ENCODE measurements at regions not wholly inside any gene's neighbourhood (a gene's known extent, or its start where the extent isn't known, plus 50 kb on each side); places are given as distances from the start of the nearest gene placed in this dataset.

DNA sequence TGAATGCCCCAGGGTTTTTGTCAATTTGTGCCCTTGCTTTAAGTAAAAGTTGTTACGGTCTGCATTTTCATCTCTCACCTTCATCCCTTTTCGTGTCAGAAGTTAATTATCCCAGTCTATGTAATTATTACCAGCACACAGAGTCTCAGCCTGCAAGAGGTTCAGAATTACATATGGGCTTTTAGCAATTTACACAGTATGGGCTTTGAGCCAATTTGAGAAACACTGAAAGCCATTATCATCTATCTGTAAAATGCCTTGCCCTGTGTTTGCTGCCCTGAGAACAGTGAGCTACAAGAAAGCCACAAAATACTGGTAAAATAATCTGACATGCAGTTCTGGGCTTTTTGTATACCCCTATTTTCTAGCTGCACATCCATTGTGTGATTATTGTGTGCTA lies 125.6 kb upstream of the STEAP4 start:
- Histone ChIP-seq H3K9me3 (no peaks in the 10 kb centered on the region), H3K27me3 (no peaks in the 10 kb centered on the region), H3K4me1 (no peaks in the 10 kb centered on the region), H3K27ac (no peak overlapping the region), H3K36me3 (no peaks in the 10 kb centered on the region), H3K4me3 (no peak overlapping the region)
- intact Hi-C loops (cut with DNase I), result no loop called here
- no peak for TF ChIP-seq EP300 (IDR thresholded peaks at IDR 0.05)
- no peak for TF ChIP-seq POLR2A (IDR thresholded peaks at IDR 0.05)
- no peak for TF ChIP-seq POLR2AphosphoS5 (IDR thresholded peaks at IDR 0.05)
- TF ChIP-seq CTCF (IDR thresholded peaks at IDR 0.05), result no peak
- WGBS, 2 donors, result 20 to 50% methylated on average over 2 of the region's 2 CpGs
- DNase-seq, result no peak

- Histone ChIP-seq H3K27ac (no peak overlapping the region), H3K36me3 (no peaks in the 10 kb centered on the region), H3K4me3 (no peak overlapping the region), H3K9me3 (no peaks in the 10 kb centered on the region), H3K4me1 (no peaks in the 10 kb centered on the region), H3K27me3 (no peaks in the 10 kb centered on the region)
- WGBS, 2 donors, result 87 to 90% methylated on average over 4 of the region's 4 CpGs
- TF ChIP-seq POLR2AphosphoS5 (IDR thresholded peaks at IDR 0.05), result no peak
- TF ChIP-seq EP300 (IDR thresholded peaks at IDR 0.05), result no peak
- TF ChIP-seq CTCF (IDR thresholded peaks at IDR 0.05), result no peak
- no peak for TF ChIP-seq POLR2A (IDR thresholded peaks at IDR 0.05)
- DNase-seq, result no peak
- intact Hi-C loops (cut with DNase I), result no loop called here
Observed at GRCh38 chr7:88431882-88432281, 125.2 kb upstream of the STEAP4 start.

DNA sequence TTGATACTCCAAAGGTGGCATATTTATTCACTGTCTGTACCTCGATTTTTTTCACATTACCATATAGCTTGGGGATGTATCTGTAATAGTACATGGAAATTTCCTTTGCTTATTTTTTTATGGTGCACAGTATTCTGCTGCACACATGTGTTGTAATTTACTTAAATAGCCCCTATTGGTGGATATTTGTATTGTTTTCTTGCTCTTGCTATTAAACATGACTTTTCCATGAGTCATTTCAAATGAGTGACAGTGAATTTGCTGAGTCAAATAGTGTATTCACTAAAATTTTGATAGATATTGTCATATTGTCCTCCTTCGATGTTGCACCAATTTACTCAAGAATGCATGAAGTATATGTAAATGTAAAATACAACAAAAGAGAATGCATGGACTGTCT lies 122.7 kb upstream of the STEAP4 start:
- WGBS, 2 donors, result 81 to 83% methylated on average over 2 of the region's 2 CpGs
- no peaks in the 10 kb centered on the region for H3K36me3 ChIP-seq
- DNase-seq, result no peak
- intact Hi-C loops (cut with DNase I), result no loop called here
- no peak overlapping the region for H3K4me3 ChIP-seq
- H3K4me1 ChIP-seq, result no peaks in the 10 kb centered on the region
- H3K9me3 ChIP-seq, result no peaks in the 10 kb centered on the region
- H3K27me3 ChIP-seq, result no peaks in the 10 kb centered on the region
- no peak overlapping the region for H3K27ac ChIP-seq
- no peak for TF ChIP-seq CTCF (IDR thresholded peaks at IDR 0.05)
- no peak for TF ChIP-seq POLR2AphosphoS5 (IDR thresholded peaks at IDR 0.05)
- TF ChIP-seq POLR2A (IDR thresholded peaks at IDR 0.05), result no peak
- no peak for TF ChIP-seq EP300 (IDR thresholded peaks at IDR 0.05)

DNA sequence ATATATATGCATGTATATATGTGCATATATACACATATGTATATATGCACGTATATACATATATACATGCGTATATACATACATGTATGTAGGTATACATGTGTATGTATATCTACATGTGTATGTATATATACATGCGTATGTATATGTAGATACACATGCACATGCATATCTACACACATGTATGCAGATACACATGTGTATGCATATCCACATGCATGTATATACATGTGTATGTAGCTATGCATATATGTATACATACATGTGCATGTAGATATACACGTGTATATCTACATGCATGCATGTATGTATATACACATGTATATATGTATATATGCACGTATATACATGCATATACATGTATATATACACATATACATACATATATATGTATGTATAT lies 95.8 kb upstream of the STEAP4 start:
- Histone ChIP-seq H3K9me3 (no peaks in the 10 kb centered on the region), H3K36me3 (no peaks in the 10 kb centered on the region), H3K27me3 (no peaks in the 10 kb centered on the region), H3K4me3 (no peak overlapping the region), H3K27ac (no peak overlapping the region), H3K4me1 (no peaks in the 10 kb centered on the region)
- WGBS, 2 donors, result 93 to 95% methylated on average over 5 of the region's 5 CpGs
- no peak for TF ChIP-seq CTCF (IDR thresholded peaks at IDR 0.05)
- no peak for TF ChIP-seq EP300 (IDR thresholded peaks at IDR 0.05)
- TF ChIP-seq POLR2A (IDR thresholded peaks at IDR 0.05), result no peak
- TF ChIP-seq POLR2AphosphoS5 (IDR thresholded peaks at IDR 0.05), result no peak
- intact Hi-C loops (cut with DNase I), result no loop called here
- DNase-seq, result no peak

GRCh38 chr7:88401009-88401623 lies 94.4 kb upstream of the STEAP4 start:
- no peak for DNase-seq
- Histone ChIP-seq H3K9me3 (no peaks in the 10 kb centered on the region), H3K27me3 (no peaks in the 10 kb centered on the region), H3K4me1 (no peaks in the 10 kb centered on the region), H3K36me3 (no peaks in the 10 kb centered on the region), H3K4me3 (no peak overlapping the region), H3K27ac (no peak overlapping the region)
- peak in 1 of 4 experiments; percentile 18 for TF ChIP-seq CTCF (IDR thresholded peaks at IDR 0.05)
- no peak for TF ChIP-seq EP300 (IDR thresholded peaks at IDR 0.05)
- intact Hi-C loops (cut with DNase I), result no loop called here
- 54 to 78% methylated on average over 4 of the region's 4 CpGs for WGBS, 2 donors
